B cell (primary cell): ENCODE measurements at regions not wholly inside any gene's neighbourhood (a gene's known extent, or its start where the extent isn't known, plus 50 kb on each side); places are given as distances from the start of the nearest gene placed in this dataset.

Source experiments
- ATAC-seq: fragments of 200-7000 bp; cut with Tn5 transposase; one replicate; pipeline ENCODE4 v1.10.0; 2021; ENCODE audit warnings: low read depth, mild to moderate bottlenecking, moderate number of reproducible peaks, moderate library complexity
- CTCF ChIA-PET: fragments of 350-600 bp; sonication (Branson Sonifier 250); formaldehyde crosslinking; loops from one replicate; lab custom pipeline; 2021; ENCODE audit warnings: antibody characterized with exemption, inconsistent platforms; lab: Charles Lee
- POLR2A ChIA-PET: fragments of 350-600 bp; sonication (Branson Sonifier 250); formaldehyde crosslinking; loops from one replicate; lab custom pipeline; 2021; ENCODE audit warnings: antibody characterized with exemption; lab: Charles Lee
- DNase-seq: peaks from one replicate; pipeline ENCODE4 v3.0.0; 2013
- H2AFZ ChIP-seq: 2 replicates; pipeline ENCODE4 v1.6.1; 2012; ENCODE audit warnings: mild to moderate bottlenecking, low read depth, low read length; ENCODE audit not compliant: insufficient read depth, poor library complexity, severe bottlenecking
- H3K27ac ChIP-seq, 2 donors: 1 replicate in 1 of 2; 2 replicates in 1 of 2; pipeline ENCODE4 v1.5.1; 2012 to 2013; ENCODE audit warnings: low read length in 2 of 2, mild to moderate bottlenecking in 2 of 2, moderate library complexity in 1 of 2
- H3K27me3 ChIP-seq, 4 experiments: fragments of 200-600 bp in 1 of 4; sonication (generic) in 1 of 4; replicated peaks in 1 of 4; 1 replicate in 2 of 4; 2 replicates in 2 of 4; pipeline versions ENCODE4 v1.6.1 to v1.7.0; 2013 to 2016; ENCODE audit warnings: low read length in 3 of 4, mild to moderate bottlenecking in 2 of 4, mixed read lengths in 1 of 4, moderate library complexity in 1 of 4; ENCODE audit not compliant: insufficient read depth in 4 of 4, control insufficient read depth in 3 of 4; ENCODE audit errors: control extremely low read depth in 1 of 4
- H3K36me3 ChIP-seq, 2 experiments: replicated peaks in 1 of 2; 1 replicate in 1 of 2; 2 replicates in 1 of 2; pipeline versions ENCODE4 v1.6.1 to v1.7.1; 2013; ENCODE audit warnings: low read length in 1 of 2; ENCODE audit not compliant: insufficient read depth in 2 of 2, control insufficient read depth in 1 of 2; ENCODE audit errors: control extremely low read depth in 1 of 2, extremely low read depth in 1 of 2
- H3K4me1 ChIP-seq, 2 donors: fragments of 200-600 bp in 1 of 2; sonication (generic) in 1 of 2; 1 replicate in 1 of 2; 2 replicates in 1 of 2; pipeline versions ENCODE4 v1.5.1 to v1.6.1; 2013 to 2017; ENCODE audit warnings: low read length in 2 of 2; ENCODE audit not compliant: control insufficient read depth in 2 of 2, insufficient read depth in 2 of 2
- H3K4me2 ChIP-seq: replicated peaks from 2 replicates; pipeline ENCODE3; 2012; ENCODE audit warnings: mild to moderate bottlenecking, low read depth, low read length; ENCODE audit not compliant: poor library complexity, severe bottlenecking
- H3K4me3 ChIP-seq, 5 experiments: fragments of 200-600 bp in 1 of 5; sonication (generic) in 1 of 5; 1 replicate in 3 of 5; 2 replicates in 2 of 5; pipeline versions ENCODE4 v1.5.1 to v1.7.0; 2011 to 2016; ENCODE audit warnings: low read length in 4 of 5, mild to moderate bottlenecking in 4 of 5, low read depth in 2 of 5, control low read depth in 1 of 5, moderate library complexity in 1 of 5; ENCODE audit not compliant: insufficient read depth in 1 of 5; ENCODE audit errors: control extremely low read depth in 1 of 5, extremely low read depth in 1 of 5
- H3K79me2 ChIP-seq: fragments of 200-600 bp; sonication (generic); one replicate; pipeline ENCODE4 v1.6.0; 2016; ENCODE audit warnings: low read length; ENCODE audit not compliant: control insufficient read depth, insufficient read depth
- H3K9ac ChIP-seq: fragments of 200-600 bp; sonication (generic); 2 replicates; pipeline ENCODE4 v1.6.1; 2017; ENCODE audit warnings: mild to moderate bottlenecking, low read length, moderate library complexity
- H3K9me3 ChIP-seq, 3 donors: one replicate each; pipeline versions ENCODE4 v1.6.1 to v1.7.1; 2013; ENCODE audit warnings: low read length in 2 of 3; ENCODE audit not compliant: control insufficient read depth in 2 of 3, insufficient read depth in 1 of 3; ENCODE audit errors: control extremely low read depth in 1 of 3
- H4K20me1 ChIP-seq: 2 replicates; pipeline ENCODE4 v1.6.0; 2012; ENCODE audit warnings: mild to moderate bottlenecking, low read length; ENCODE audit not compliant: insufficient read depth, control insufficient read depth, poor library complexity, severe bottlenecking
- H3K27ac Mint-ChIP-seq: one replicate; pipeline ENCODE4 v1.8.0; 2021; ENCODE audit warnings: mixed read lengths
- H3K27me3 Mint-ChIP-seq: one replicate; pipeline ENCODE4 v1.8.0; 2021; ENCODE audit warnings: mixed read lengths
- H3K4me1 Mint-ChIP-seq: one replicate; pipeline ENCODE4 v1.8.0; 2021; ENCODE audit warnings: mixed read lengths
- H3K4me3 Mint-ChIP-seq: one replicate; pipeline ENCODE4 v1.8.0; 2021; ENCODE audit warnings: mixed read lengths
- H3K9me3 Mint-ChIP-seq: one replicate; pipeline ENCODE4 v1.8.0; 2022; ENCODE audit warnings: mixed read lengths; ENCODE audit not compliant: insufficient read depth
- CTCF ChIP-seq: fragments of 200-600 bp; IDR thresholded peaks from one replicate; pipeline ENCODE4 v1.8.0; 2022; ENCODE audit warnings: antibody characterized with exemption, mild to moderate bottlenecking
- EZH2 ChIP-seq: IDR thresholded peaks from 2 replicates; pipeline ENCODE4 v1.6.1; 2012; ENCODE audit warnings: borderline replicate concordance, low read depth, mild to moderate bottlenecking, moderate library complexity, low read length; ENCODE audit not compliant: insufficient read depth, poor library complexity, severe bottlenecking
- WGBS: methylation state at CpG from one replicate; pipeline ENCODE4 v1.1.5; 2013; ENCODE audit warnings: missing lambda C conversion rate; ENCODE audit not compliant: insufficient coverage; 5-methylcytosine and 5-hydroxymethylcytosine counted together
- intact Hi-C: fragments of 100-400 bp; cut with micrococcal nuclease; formaldehyde crosslinking; loops from one replicate; pipeline ENCODE4 v1.10.0; 2022

DNA sequence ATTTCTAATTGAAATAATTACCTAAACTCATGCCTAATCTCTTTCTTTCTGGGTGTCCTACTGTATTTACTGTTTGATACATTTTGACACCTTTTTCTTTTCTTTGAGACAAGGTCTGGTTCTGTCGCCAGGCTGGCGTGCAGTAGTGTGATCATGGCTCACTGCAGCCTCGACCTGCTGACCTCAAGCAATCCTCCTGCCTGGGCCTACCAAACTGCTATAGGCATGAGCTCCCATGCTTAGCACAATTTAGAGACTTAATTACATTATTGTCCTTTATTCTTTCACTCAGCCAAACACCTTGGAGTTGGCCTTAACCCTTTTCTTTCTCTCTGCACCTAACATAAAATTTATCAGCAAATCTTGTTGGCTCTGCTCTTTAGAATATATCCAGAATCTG, 139.8 kb upstream of the KIF26B start:
- H2AFZ ChIP-seq = no peak overlapping the region
- no peak overlapping the region for H3K27ac ChIP-seq
- peaks cover 3 to 7% of the 10 kb centered on the region in 2 donors for H3K4me1 ChIP-seq
- WGBS = 85% methylated on average over 3 of the region's 3 CpGs
- no peaks in the 10 kb centered on the region for H3K79me2 ChIP-seq
- Mint-ChIP-seq H3K4me3 (no peak overlapping the region), H3K27me3 (no peaks in the 10 kb centered on the region), H3K4me1 (peaks cover 13% of the 10 kb centered on the region), H3K9me3 (no peaks in the 10 kb centered on the region), H3K27ac (no peak overlapping the region)
- no peaks in the 10 kb centered on the region for H4K20me1 ChIP-seq
- DNase-seq (no peak), ATAC-seq (no peak)
- CTCF ChIA-PET = no interaction called here
- POLR2A ChIA-PET = no interaction called here
- TF ChIP-seq EZH2 = no peak
- TF ChIP-seq CTCF = no peak
- H3K4me3 ChIP-seq = no peak overlapping the region
- H3K27me3 ChIP-seq = no peaks in the 10 kb centered on the region
- H3K36me3 ChIP-seq = no peaks in the 10 kb centered on the region
- no peaks in the 10 kb centered on the region for H3K9me3 ChIP-seq
- H3K9ac ChIP-seq = no peak overlapping the region
- intact Hi-C loops = no loop called here
- H3K4me2 ChIP-seq = no peak overlapping the region

DNA sequence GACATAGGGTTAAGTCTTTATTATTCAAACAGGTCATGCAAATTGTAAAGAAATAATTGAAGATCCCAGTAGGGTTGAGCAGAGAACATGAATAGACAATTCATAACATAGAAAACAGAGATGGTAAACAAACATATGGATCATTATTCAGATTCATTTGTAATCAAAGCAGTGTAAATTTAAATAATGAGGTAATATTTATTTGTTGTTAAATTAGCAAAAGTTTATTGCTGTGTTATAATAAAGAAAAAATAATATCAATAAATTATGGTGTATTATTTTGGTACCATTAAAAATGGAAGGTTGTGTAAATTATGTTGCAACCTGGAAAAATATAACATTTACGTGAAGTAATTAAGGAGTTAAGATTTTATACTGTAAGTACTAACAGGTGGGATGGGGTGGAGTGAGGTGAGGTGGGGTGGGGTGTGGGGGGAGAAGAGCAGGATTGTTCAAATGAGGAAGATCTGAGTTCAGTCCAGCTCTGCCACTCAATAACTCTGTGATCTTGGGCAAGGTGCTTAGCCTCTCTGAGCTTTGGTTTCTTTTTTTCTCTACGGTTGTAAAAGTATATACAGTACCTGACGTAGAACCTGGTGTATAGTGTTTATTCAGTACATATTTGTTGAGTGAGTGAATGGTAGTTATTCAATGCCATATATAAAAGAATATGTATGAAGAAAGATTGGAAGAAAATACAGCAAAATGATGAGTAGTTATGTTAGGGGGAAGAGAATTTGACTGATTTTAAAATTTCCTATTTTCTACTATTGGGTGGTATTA, 140.3 kb upstream of the KIF26B start:
- Histone ChIP-seq H3K79me2 (no peaks in the 10 kb centered on the region), H3K4me2 (no peak overlapping the region), H4K20me1 (no peaks in the 10 kb centered on the region), H3K36me3 (no peaks in the 10 kb centered on the region), H3K9me3 (no peaks in the 10 kb centered on the region), H3K4me3 (no peak overlapping the region), H3K27me3 (no peaks in the 10 kb centered on the region), H2AFZ (no peak overlapping the region), H3K27ac (no peak overlapping the region), H3K4me1 (peaks cover 0 to 4% of the 10 kb centered on the region in 2 donors), H3K9ac (no peak overlapping the region)
- H3K4me1 Mint-ChIP-seq = peaks cover 10% of the 10 kb centered on the region
- POLR2A ChIA-PET = no interaction called here
- no peaks in the 10 kb centered on the region for H3K9me3 Mint-ChIP-seq
- TF ChIP-seq CTCF (no peak), EZH2 (no peak)
- H3K27me3 Mint-ChIP-seq = no peaks in the 10 kb centered on the region
- ATAC-seq (no peak), DNase-seq (no peak)
- H3K27ac Mint-ChIP-seq = no peak overlapping the region
- H3K4me3 Mint-ChIP-seq = no peak overlapping the region
- intact Hi-C loops = no loop called here
- 100% methylated on average over 1 of the region's 3 CpGs for WGBS
- CTCF ChIA-PET = interaction anchor here (0.7 kb wide), 1 partner anchor 465 kb away, joined by 6 read pairs; no protein-coding TSS in a partner anchor
